Mesothelial cell of epicardium (in vitro differentiated cells): ENCODE measurements at regions not wholly inside any gene's neighbourhood (a gene's known extent, or its start where the extent isn't known, plus 50 kb on each side); places are given as distances from the start of the nearest gene placed in this dataset.

Experiments used
- DNase-seq, 2 experiments: peaks; one replicate each; pipeline ENCODE4 v3.0.0; 2021; ENCODE audit warnings: low spot score in 2 of 2; ENCODE audit not compliant: unreplicated experiment in 2 of 2
- H3K27ac Mint-ChIP-seq: 2 replicates; pipeline ENCODE4 v1.8.0; 2021; ENCODE audit warnings: mixed read lengths
- H3K27me3 Mint-ChIP-seq: 2 replicates; pipeline ENCODE4 v1.8.0; 2021; ENCODE audit warnings: low read depth, mixed read lengths
- H3K36me3 Mint-ChIP-seq: 2 replicates; pipeline ENCODE4 v1.8.0; 2021; ENCODE audit warnings: mixed read lengths
- H3K4me1 Mint-ChIP-seq: 2 replicates; pipeline ENCODE4 v1.8.0; 2021; ENCODE audit warnings: mixed read lengths
- H3K4me3 Mint-ChIP-seq: 2 replicates; pipeline ENCODE4 v1.8.0; 2021; ENCODE audit warnings: mild to moderate bottlenecking, moderate library complexity, mixed read lengths
- H3K9me3 Mint-ChIP-seq: 2 replicates; pipeline ENCODE4 v1.8.0; 2021; ENCODE audit warnings: mixed read lengths
- CTCF ChIP-seq: fragments of 200-600 bp; sonication (generic); IDR thresholded peaks from one replicate; pipeline ENCODE4 v1.5.0; 2021; ENCODE audit warnings: antibody characterized with exemption; ENCODE audit not compliant: unreplicated experiment

- H3K27ac Mint-ChIP-seq, result no peak overlapping the region
- no peak for TF ChIP-seq CTCF
- no peak for DNase-seq
- no peak overlapping the region for H3K4me3 Mint-ChIP-seq
- H3K9me3 Mint-ChIP-seq, result peaks cover 45% of the 10 kb centered on the region
- no peaks in the 10 kb centered on the region for H3K27me3 Mint-ChIP-seq
- no peaks in the 10 kb centered on the region for H3K36me3 Mint-ChIP-seq
- H3K4me1 Mint-ChIP-seq, result no peaks in the 10 kb centered on the region
Measured at GRCh38 chrX:142804085-142804484, 221.6 kb upstream of the SPANXN4 start.

- H3K27me3 Mint-ChIP-seq, result no peaks in the 10 kb centered on the region
- no peaks in the 10 kb centered on the region for H3K36me3 Mint-ChIP-seq
- H3K4me1 Mint-ChIP-seq, result no peaks in the 10 kb centered on the region
- H3K27ac Mint-ChIP-seq, result no peak overlapping the region
- no peak overlapping the region for H3K4me3 Mint-ChIP-seq
- peaks cover 50% of the 10 kb centered on the region for H3K9me3 Mint-ChIP-seq
- no peak for TF ChIP-seq CTCF
- no peak for DNase-seq
Measured at GRCh38 chrX:142819461-142819860, 206.3 kb upstream of the SPANXN4 start.

GRCh38 chrX:142828129-142828528, 197.6 kb upstream of the SPANXN4 start:
- Mint-ChIP-seq H3K27ac (no peak overlapping the region), H3K27me3 (no peaks in the 10 kb centered on the region), H3K4me3 (no peak overlapping the region), H3K36me3 (no peaks in the 10 kb centered on the region), H3K4me1 (peaks cover 1% of the 10 kb centered on the region), H3K9me3 (peaks cover 29% of the 10 kb centered on the region)
- TF ChIP-seq CTCF, result no peak
- DNase-seq, result no peak

GRCh38 chrX:142831961-142832530, 193.7 kb upstream of the SPANXN4 start:
- Mint-ChIP-seq H3K4me3 (no peak overlapping the region), H3K27me3 (no peaks in the 10 kb centered on the region), H3K9me3 (peaks cover 17% of the 10 kb centered on the region), H3K4me1 (peaks cover 3% of the 10 kb centered on the region), H3K36me3 (no peaks in the 10 kb centered on the region), H3K27ac (no peak overlapping the region)
- no peak for DNase-seq
- TF ChIP-seq CTCF, result no peak

- H3K27ac Mint-ChIP-seq, result no peak overlapping the region
- H3K9me3 Mint-ChIP-seq, result peaks cover 40% of the 10 kb centered on the region
Measured at GRCh38 chrX:142854970-142855369, 170.8 kb upstream of the SPANXN4 start.

More at GRCh38 chrX:142854970-142855369, 170.8 kb upstream of the SPANXN4 start:
- DNase-seq, result no peak
- Mint-ChIP-seq H3K4me1 (no peaks in the 10 kb centered on the region), H3K27me3 (no peaks in the 10 kb centered on the region), H3K36me3 (no peaks in the 10 kb centered on the region), H3K4me3 (no peak overlapping the region)
- no peak for TF ChIP-seq CTCF
